Upper lobe of left lung (tissue), 4 donors: ENCODE measurements at regions not wholly inside any gene's neighbourhood (a gene's known extent, or its start where the extent isn't known, plus 50 kb on each side); places are given as distances from the start of the nearest gene placed in this dataset.

Experiments
- CTCF ChIP-seq, 6 experiments: fragments of 450-650 bp in 4 of 6; fragments of 200-600 bp in 2 of 6; sonication (generic) in 2 of 6; IDR thresholded peaks; one replicate each; pipeline ENCODE4 v1.5.1; 2016 to 2019; ENCODE audit warnings: antibody characterized with exemption in 6 of 6
- POLR2A ChIP-seq, 4 donors: fragments of 450-650 bp; IDR thresholded peaks; one replicate each; pipeline ENCODE4 v1.5.1; 2016 to 2017; ENCODE audit warnings: antibody characterized with exemption in 4 of 4, mild to moderate bottlenecking in 2 of 4
- POLR2AphosphoS5 ChIP-seq, 2 donors: sonication (generic); formaldehyde crosslinking; IDR thresholded peaks; one replicate each; pipeline ENCODE4 v1.5.1; 2017; ENCODE audit warnings: antibody characterized with exemption in 2 of 2

GRCh38 chr16:65981057-65981456 is 385.4 kb upstream of the CDH5 start:
- TF ChIP-seq POLR2A (IDR thresholded peaks at IDR 0.05) (no peak), CTCF (IDR thresholded peaks at IDR 0.05) (no peak), POLR2AphosphoS5 (IDR thresholded peaks at IDR 0.05) (no peak)
